Mammary epithelial cell (primary cell): ENCODE measurements at regions not wholly inside any gene's neighbourhood (a gene's known extent, or its start where the extent isn't known, plus 50 kb on each side); places are given as distances from the start of the nearest gene placed in this dataset.

ENCODE experiments used
- CTCF ChIP-seq, 2 donors: IDR thresholded peaks in 1 of 2; conservative IDR thresholded peaks in 1 of 2; 2 replicates each; pipeline ENCODE4 v1.5.1; 2011 to 2012; ENCODE audit warnings: inconsistent platforms in 2 of 2, low read length in 2 of 2, mild to moderate bottlenecking in 2 of 2, control low read depth in 1 of 2, low read depth in 1 of 2; ENCODE audit not compliant: insufficient read depth in 1 of 2; ENCODE audit errors: extremely low read depth in 1 of 2
- EZH2 ChIP-seq: IDR thresholded peaks from 2 replicates; pipeline ENCODE4 v1.6.1; 2012; ENCODE audit warnings: low read length, inconsistent platforms, borderline replicate concordance

GRCh38 chr4:34176609-34177008 lies 2067.7 kb downstream of the ARAP2 start:
- no peak for TF ChIP-seq CTCF (conservative IDR thresholded peaks at IDR 0.05 in 1 of 2, IDR thresholded peaks at IDR 0.05 in 1 of 2; ENCODE audit: extremely low read depth in 1 of 2, insufficient read depth in 1 of 2, low read depth in 1 of 2, low read length in 2 of 2)
- no peak for TF ChIP-seq EZH2
